HL-60/S4 treated with retinoic acid at 250 ng/mL for 4 days and 3 days (cell line): ENCODE measurements at regions not wholly inside any gene's neighbourhood (a gene's known extent, or its start where the extent isn't known, plus 50 kb on each side); places are given as distances from the start of the nearest gene placed in this dataset.
"Not testable (repeated sequence)": the region's sequence is repeated elsewhere in the genome, so short reads cannot be mapped to it uniquely, and the experiment has no call there.

ENCODE experiments used
- in situ Hi-C: fragments of 300-500 bp; cut with MboI; formaldehyde crosslinking; loops from 2 replicates; pipeline ENCODE4 v1.7.0; 2022; ENCODE audit warnings: low sequenced_read_pairs

- in situ Hi-C loops = no loop called here
Observed at GRCh38 chr9:95785209-95785608, 90.3 kb upstream of the ERCC6L2 start.

- in situ Hi-C loops = no loop called here
Observed at GRCh38 chr9:95784318-95784717, 91.2 kb upstream of the ERCC6L2 start.

GRCh38 chr9:95783426-95783975, 92.0 kb upstream of the ERCC6L2 start:
- in situ Hi-C loops = no loop called here

- in situ Hi-C loops = no loop called here
Observed at GRCh38 chr9:95780751-95781150, 94.7 kb upstream of the ERCC6L2 start.

- in situ Hi-C loops = no loop called here
Observed at GRCh38 chr9:95780121-95780520, 95.4 kb upstream of the ERCC6L2 start.

- in situ Hi-C loops = not testable (repeated sequence)
Observed at GRCh38 chr9:95779597-95779996, 95.9 kb upstream of the ERCC6L2 start.

- in situ Hi-C loops = no loop called here
Observed at GRCh38 chr9:95778957-95779356, 96.5 kb upstream of the ERCC6L2 start.

GRCh38 chr9:95777136-95777535, 98.4 kb upstream of the ERCC6L2 start:
- in situ Hi-C loops = no loop called here

- in situ Hi-C loops = no loop called here
Observed at GRCh38 chr9:95776176-95776575, 99.3 kb upstream of the ERCC6L2 start.

- in situ Hi-C loops = no loop called here
Observed at GRCh38 chr9:95775191-95775590, 100.3 kb upstream of the ERCC6L2 start.

GRCh38 chr9:95773053-95773418, 102.5 kb upstream of the ERCC6L2 start:
- in situ Hi-C loops = no loop called here

- in situ Hi-C loops = no loop called here
Observed at GRCh38 chr9:95772320-95773052, 103.0 kb upstream of the ERCC6L2 start.

- in situ Hi-C loops = no loop called here
Observed at GRCh38 chr9:95771556-95772246, 103.8 kb upstream of the ERCC6L2 start.

GRCh38 chr9:95770653-95771131, 104.8 kb upstream of the ERCC6L2 start:
- in situ Hi-C loops = no loop called here

GRCh38 chr9:95769909-95770433, 105.5 kb upstream of the ERCC6L2 start:
- in situ Hi-C loops = no loop called here

- in situ Hi-C loops = no loop called here
Observed at GRCh38 chr9:95769473-95769872, 106.0 kb upstream of the ERCC6L2 start.

GRCh38 chr9:95766906-95767305, 108.6 kb upstream of the ERCC6L2 start:
- in situ Hi-C loops = no loop called here

- in situ Hi-C loops = no loop called here
Observed at GRCh38 chr9:95764533-95765319, 110.8 kb upstream of the ERCC6L2 start.

GRCh38 chr9:95763983-95764382, 111.5 kb upstream of the ERCC6L2 start:
- in situ Hi-C loops = no loop called here

- in situ Hi-C loops = no loop called here
Observed at GRCh38 chr9:95763006-95763405, 112.5 kb upstream of the ERCC6L2 start.

GRCh38 chr9:95762322-95762721, 113.2 kb upstream of the ERCC6L2 start:
- in situ Hi-C loops = no loop called here
